Adrenal gland (tissue), 5 donors: ENCODE measurements at regions not wholly inside any gene's neighbourhood (a gene's known extent, or its start where the extent isn't known, plus 50 kb on each side); places are given as distances from the start of the nearest gene placed in this dataset.

Experiments used
- CTCF ChIP-seq, 6 experiments: fragments of 450-650 bp in 4 of 6; fragments of 200-600 bp in 2 of 6; sonication (generic) in 1 of 6; IDR thresholded peaks; 1 replicate in 5 of 6; 2 replicates in 1 of 6; pipeline versions ENCODE4 v1.5.1 to v1.8.0; 2016 to 2021; ENCODE audit warnings: antibody characterized with exemption in 6 of 6, mild to moderate bottlenecking in 2 of 6, moderate library complexity in 1 of 6
- POLR2A ChIP-seq, 2 donors: fragments of 450-650 bp; IDR thresholded peaks; one replicate each; pipeline ENCODE4 v1.6.1; 2017; ENCODE audit warnings: antibody characterized with exemption in 2 of 2, mild to moderate bottlenecking in 2 of 2, moderate library complexity in 1 of 2
- donor health status: DM: no; HTN: no; CAD: no.

GRCh38 chr1:112253366-112253765 is 142.6 kb upstream of the CTTNBP2NL start:
- no peak for TF ChIP-seq CTCF (IDR thresholded peaks at IDR 0.05)
- no peak for TF ChIP-seq POLR2A (IDR thresholded peaks at IDR 0.05)
